H9 (cell line): ENCODE measurements at regions not wholly inside any gene's neighbourhood (a gene's known extent, or its start where the extent isn't known, plus 50 kb on each side); places are given as distances from the start of the nearest gene placed in this dataset.

Source experiments
- DNase-seq: peaks from one replicate; pipeline ENCODE4 v3.0.0-alpha.2; 2017
- H2AFZ ChIP-seq: one replicate; pipeline ENCODE4 v1.6.1; 2013; ENCODE audit warnings: mild to moderate bottlenecking, low read length, control low read depth, moderate library complexity
- H2AK5ac ChIP-seq: 2 replicates; pipeline ENCODE4 v1.6.1; 2013; ENCODE audit warnings: low read length, control low read depth, mixed read lengths; ENCODE audit not compliant: insufficient read length
- H2BK120ac ChIP-seq: one replicate; pipeline ENCODE4 v1.6.1; 2013; ENCODE audit warnings: low read depth, mild to moderate bottlenecking, low read length, control low read depth, inconsistent platforms; ENCODE audit not compliant: poor library complexity, severe bottlenecking
- H2BK12ac ChIP-seq: 2 replicates; pipeline ENCODE4 v1.6.1; 2013; ENCODE audit warnings: low read length, control low read depth, mixed read lengths, low read depth; ENCODE audit not compliant: insufficient read length
- H2BK15ac ChIP-seq: 2 replicates; pipeline ENCODE4 v1.6.1; 2013; ENCODE audit warnings: low read depth, low read length, control low read depth
- H2BK20ac ChIP-seq: one replicate; pipeline ENCODE4 v1.6.1; 2013; ENCODE audit warnings: low read depth, mild to moderate bottlenecking, low read length, control low read depth, inconsistent platforms; ENCODE audit not compliant: poor library complexity, severe bottlenecking
- H2BK5ac ChIP-seq: 2 replicates; pipeline ENCODE4 v1.6.1; 2013; ENCODE audit warnings: low read length, control low read depth, mixed read lengths; ENCODE audit not compliant: insufficient read length
- H3K14ac ChIP-seq: 2 replicates; pipeline ENCODE4 v1.6.1; 2013; ENCODE audit warnings: low read length, control low read depth; ENCODE audit not compliant: insufficient read depth
- H3K18ac ChIP-seq: 2 replicates; pipeline ENCODE4 v1.6.1; 2013; ENCODE audit warnings: low read depth, mild to moderate bottlenecking, mixed read lengths, low read length, control low read depth; ENCODE audit not compliant: insufficient read length
- H3K23ac ChIP-seq: 2 replicates; pipeline ENCODE4 v1.6.1; 2013; ENCODE audit warnings: low read length, control low read depth, mixed read lengths, low read depth; ENCODE audit not compliant: insufficient read length
- H3K23me2 ChIP-seq: 2 replicates; pipeline ENCODE4 v1.6.1; 2013; ENCODE audit warnings: low read depth, mild to moderate bottlenecking, mixed read lengths, low read length, control low read depth; ENCODE audit not compliant: insufficient read length, poor library complexity, severe bottlenecking
- H3K27ac ChIP-seq: 2 replicates; pipeline ENCODE4 v1.5.1; 2013; ENCODE audit warnings: low read length, control low read depth, mixed read lengths, low read depth; ENCODE audit not compliant: insufficient read length
- H3K27me3 ChIP-seq: 2 replicates; pipeline ENCODE4 v1.6.1; 2013; ENCODE audit warnings: low read length, control low read depth, inconsistent platforms; ENCODE audit not compliant: insufficient read depth
- H3K4ac ChIP-seq: 2 replicates; pipeline ENCODE4 v1.6.1; 2013; ENCODE audit warnings: low read depth, mild to moderate bottlenecking, control low read depth, inconsistent platforms, low read length, moderate library complexity
- H3K4me1 ChIP-seq: 2 replicates; pipeline ENCODE4 v1.6.1; 2013; ENCODE audit warnings: low read length, control low read depth, inconsistent platforms; ENCODE audit not compliant: insufficient read depth
- H3K4me2 ChIP-seq: 2 replicates; pipeline ENCODE4 v1.6.1; 2013; ENCODE audit warnings: low read length, control low read depth, mixed read lengths; ENCODE audit not compliant: insufficient read length, insufficient read depth
- H3K56ac ChIP-seq: 2 replicates; pipeline ENCODE4 v1.6.1; 2013; ENCODE audit warnings: low read depth, mild to moderate bottlenecking, mixed read lengths, low read length, control low read depth; ENCODE audit not compliant: insufficient read length
- H3K79me1 ChIP-seq: 2 replicates; pipeline ENCODE4 v1.6.1; 2013; ENCODE audit warnings: low read depth, mild to moderate bottlenecking, moderate library complexity, low read length, control low read depth, inconsistent platforms; ENCODE audit not compliant: insufficient read depth, poor library complexity, severe bottlenecking
- H3K79me2 ChIP-seq: 2 replicates; pipeline ENCODE4 v1.6.1; 2013; ENCODE audit warnings: low read length, control low read depth, inconsistent platforms; ENCODE audit not compliant: insufficient read depth
- H3K9ac ChIP-seq: 2 replicates; pipeline ENCODE4 v1.6.1; 2013; ENCODE audit warnings: low read length, control low read depth, mixed read lengths; ENCODE audit not compliant: insufficient read length; ENCODE audit errors: extremely low read depth
- H3K9me3 ChIP-seq: one replicate; pipeline ENCODE4 v1.6.1; 2013; ENCODE audit warnings: low read depth, low read length, inconsistent platforms; ENCODE audit not compliant: control insufficient read depth
- H3T11ph ChIP-seq: one replicate; pipeline ENCODE4 v1.6.1; 2013; ENCODE audit warnings: mild to moderate bottlenecking, low read length, control low read depth, inconsistent platforms
- H4K20me1 ChIP-seq: one replicate; pipeline ENCODE4 v1.6.1; 2013; ENCODE audit not compliant: control insufficient read depth, insufficient read length, insufficient read depth
- H4K5ac ChIP-seq: 2 replicates; pipeline ENCODE4 v1.6.1; 2013; ENCODE audit warnings: low read depth, mild to moderate bottlenecking, mixed read lengths, low read length, control low read depth; ENCODE audit not compliant: insufficient read length
- H4K8ac ChIP-seq: replicated peaks from 2 replicates; pipeline ENCODE4 v1.6.1; 2013; ENCODE audit warnings: low read length, control low read depth, mixed read lengths, low read depth; ENCODE audit not compliant: insufficient read length
- H4K91ac ChIP-seq: 2 replicates; pipeline ENCODE4 v1.6.1; 2013; ENCODE audit warnings: low read depth, mild to moderate bottlenecking, moderate library complexity, mixed read lengths, low read length, control low read depth; ENCODE audit not compliant: insufficient read length
- H3K27ac Mint-ChIP-seq, 3 experiments: 2 replicates in 2 of 3; 3 replicates in 1 of 3; pipeline ENCODE4 v1.8.0; 2020 to 2021; ENCODE audit warnings: mixed read lengths in 3 of 3, mild to moderate bottlenecking in 1 of 3, moderate library complexity in 1 of 3
- H3K27me3 Mint-ChIP-seq: 2 replicates; pipeline ENCODE4 v1.8.0; 2021; ENCODE audit warnings: low read depth, mild to moderate bottlenecking, moderate library complexity, mixed read lengths
- H3K36me3 Mint-ChIP-seq, 3 experiments: 2 replicates in 2 of 3; 3 replicates in 1 of 3; pipeline ENCODE4 v1.8.0; 2020 to 2021; ENCODE audit warnings: low read depth in 3 of 3, mixed read lengths in 3 of 3; ENCODE audit not compliant: insufficient read depth in 1 of 3
- H3K4me1 Mint-ChIP-seq, 2 experiments: 2 replicates each; pipeline ENCODE4 v1.8.0; 2020; ENCODE audit warnings: mixed read lengths in 2 of 2
- H3K4me3 Mint-ChIP-seq, 2 experiments: 2 replicates in 1 of 2; 3 replicates in 1 of 2; pipeline ENCODE4 v1.8.0; 2020 to 2021; ENCODE audit warnings: mild to moderate bottlenecking in 2 of 2, mixed read lengths in 2 of 2, moderate library complexity in 1 of 2
- H3K9me3 Mint-ChIP-seq, 2 experiments: 2 replicates in 1 of 2; 3 replicates in 1 of 2; pipeline ENCODE4 v1.8.0; 2020; ENCODE audit warnings: mild to moderate bottlenecking in 2 of 2, mixed read lengths in 2 of 2, moderate library complexity in 1 of 2
- WGBS: extraction: QIAGEN DNeasy Blood & Tissue Kit; methylation state at CpG from one replicate; pipeline ENCODE4 v1.1.7; 2013; ENCODE audit warnings: missing lambda C conversion rate, low lambda C conversion rate, mixed read lengths; ENCODE audit not compliant: insufficient read length; ENCODE audit errors: extremely low coverage; 5-methylcytosine and 5-hydroxymethylcytosine counted together
- TF ChIP-seq, protein P1 (sequence below): fragments of 200-600 bp; sonication (generic); conservative IDR thresholded peaks from 3 replicates; pipeline ENCODE4 v1.8.0; 2021; ENCODE audit warnings: antibody characterized with exemption, mild to moderate bottlenecking

- no peak for DNase-seq
- Mint-ChIP-seq H3K27me3 (no peaks in the 10 kb centered on the region; the same call in 1 of the 2 replicates), H3K36me3 (no peaks in the 10 kb centered on the region; a peak in 1 of 7 replicates), H3K4me1 (no peaks in the 10 kb centered on the region; a peak in 1 of 4 replicates), H3K4me3 (no peak overlapping the region), H3K27ac (no peak overlapping the region), H3K9me3 (peaks cover 0 to 3% of the 10 kb centered on the region in 2 experiments; a peak in 2 of 5 replicates)
- Histone ChIP-seq H3K14ac (no peak overlapping the region), H2BK12ac (no peak overlapping the region), H3K4me1 (no peaks in the 10 kb centered on the region), H4K5ac (no peak overlapping the region), H3K23me2 (no peaks in the 10 kb centered on the region), H2BK20ac (no peak overlapping the region), H3K27ac (no peak overlapping the region), H3K27me3 (no peaks in the 10 kb centered on the region), H3K9ac (no peak overlapping the region), H3K79me1 (no peaks in the 10 kb centered on the region), H4K91ac (no peak overlapping the region), H3K79me2 (no peaks in the 10 kb centered on the region), H2AFZ (no peak overlapping the region), H3T11ph (no peak overlapping the region), H3K9me3 (no peaks in the 10 kb centered on the region), H2AK5ac (no peak overlapping the region), H3K23ac (no peak overlapping the region), H3K18ac (no peak overlapping the region), H4K20me1 (no peaks in the 10 kb centered on the region), H3K4ac (no peak overlapping the region), H3K56ac (no peak overlapping the region), H2BK15ac (no peak overlapping the region), H2BK5ac (no peak overlapping the region), H4K8ac (no peak overlapping the region), H3K4me2 (no peak overlapping the region), H2BK120ac (no peak overlapping the region)
- TF ChIP-seq, protein P1, sequence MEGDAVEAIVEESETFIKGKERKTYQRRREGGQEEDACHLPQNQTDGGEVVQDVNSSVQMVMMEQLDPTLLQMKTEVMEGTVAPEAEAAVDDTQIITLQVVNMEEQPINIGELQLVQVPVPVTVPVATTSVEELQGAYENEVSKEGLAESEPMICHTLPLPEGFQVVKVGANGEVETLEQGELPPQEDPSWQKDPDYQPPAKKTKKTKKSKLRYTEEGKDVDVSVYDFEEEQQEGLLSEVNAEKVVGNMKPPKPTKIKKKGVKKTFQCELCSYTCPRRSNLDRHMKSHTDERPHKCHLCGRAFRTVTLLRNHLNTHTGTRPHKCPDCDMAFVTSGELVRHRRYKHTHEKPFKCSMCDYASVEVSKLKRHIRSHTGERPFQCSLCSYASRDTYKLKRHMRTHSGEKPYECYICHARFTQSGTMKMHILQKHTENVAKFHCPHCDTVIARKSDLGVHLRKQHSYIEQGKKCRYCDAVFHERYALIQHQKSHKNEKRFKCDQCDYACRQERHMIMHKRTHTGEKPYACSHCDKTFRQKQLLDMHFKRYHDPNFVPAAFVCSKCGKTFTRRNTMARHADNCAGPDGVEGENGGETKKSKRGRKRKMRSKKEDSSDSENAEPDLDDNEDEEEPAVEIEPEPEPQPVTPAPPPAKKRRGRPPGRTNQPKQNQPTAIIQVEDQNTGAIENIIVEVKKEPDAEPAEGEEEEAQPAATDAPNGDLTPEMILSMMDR = no peak
- WGBS = no CpG with 5 or more reads among the region's 4 CpGs
Measured at GRCh38 chr1:208709981-208710380, 465.8 kb upstream of the PLXNA2 start.
